Urothelium cell line (cell line): ENCODE measurements at regions not wholly inside any gene's neighbourhood (a gene's known extent, or its start where the extent isn't known, plus 50 kb on each side); places are given as distances from the start of the nearest gene placed in this dataset.
"Not testable (repeated sequence)": the region's sequence is repeated elsewhere in the genome, so short reads cannot be mapped to it uniquely, and the experiment has no call there.

Experiments used
- DNase-seq: peaks from one replicate; pipeline ENCODE4 v3.0.0; 2011; ENCODE audit warnings: low spot score, mixed read lengths
- FAIRE-seq: peaks from 2 replicates; lab custom pipeline; 2011; peaks lifted over from hg19 to GRCh38; lab: Jason Lieb, UNC

DNA sequence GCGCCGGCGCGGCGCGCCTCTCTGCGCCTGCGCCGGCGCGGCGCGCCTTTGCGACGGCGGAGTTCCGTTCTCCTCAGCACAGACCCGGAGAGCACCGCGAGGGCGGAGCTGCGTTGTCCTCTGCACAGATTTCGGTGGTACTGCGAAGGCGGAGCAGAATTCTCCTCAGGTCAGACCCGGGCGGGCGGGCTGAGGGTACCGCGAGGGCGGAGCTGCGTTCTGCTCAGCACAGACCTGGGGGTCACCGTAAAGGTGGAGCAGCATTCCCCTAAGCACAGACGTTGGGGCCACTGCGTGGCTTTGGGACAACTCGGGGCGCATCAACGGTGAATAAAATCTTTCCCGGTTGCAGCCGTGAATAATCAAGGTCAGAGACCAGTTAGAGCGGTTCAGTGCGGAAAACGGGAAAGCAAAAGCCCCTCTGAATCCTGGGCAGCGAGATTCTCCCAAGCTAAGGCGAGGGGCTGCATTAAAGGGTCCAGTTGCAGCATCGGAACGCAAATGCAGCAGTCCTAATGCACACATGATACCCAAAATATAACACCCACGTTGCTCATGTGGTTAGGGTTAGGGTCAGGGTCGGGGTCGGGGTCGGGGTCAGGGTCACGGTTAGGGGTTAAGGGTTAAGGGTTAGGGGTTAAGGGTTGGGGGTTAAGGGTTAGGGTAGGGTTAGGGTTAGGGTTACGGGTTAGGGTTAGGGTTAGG lies 168.4 kb downstream of the OR4F15 start:
- not testable (repeated sequence) for FAIRE-seq
- peak; percentile 1 for DNase-seq
